ENCODE measurements at regions not wholly inside any gene's neighbourhood (a gene's known extent, or its start where the extent isn't known, plus 50 kb on each side); places are given as distances from the start of the nearest gene placed in this dataset.

GRCh38 chr16:48892893-48893292, 282.9 kb upstream of the N4BP1 start:
- Histone ChIP-seq H3K27ac (ENCODE audit: low read depth, low read length) (no peak overlapping the region), H3K4me1 (ENCODE audit: insufficient read depth, low read length) (no peaks in the 10 kb centered on the region), H3K36me3 (ENCODE audit: insufficient read depth, low read length) (no peaks in the 10 kb centered on the region), H3K9me3 (ENCODE audit: control insufficient read depth in 1 of 2, low read length in 2 of 2) (no peaks in the 10 kb centered on the region), H3K27me3 (ENCODE audit: insufficient read depth, low read length) (no peaks in the 10 kb centered on the region), H3K4me3 (ENCODE audit: low read length in 2 of 2) (no peak overlapping the region)
- peaks cover 0 to 9% (median 0%) of the 10 kb centered on the region in 8 donors for H3K9me3 Mint-ChIP-seq
- H3K4me1 Mint-ChIP-seq: no peaks in the 10 kb centered on the region
- no peak overlapping the region for H3K27ac Mint-ChIP-seq
- ChIA-PET POLR2A (ENCODE audit: partially characterized antibody) (no interaction called here), CTCF (ENCODE audit: partially characterized antibody) (no interaction called here)
- no peak overlapping the region for H3K4me3 Mint-ChIP-seq
- no peaks in the 10 kb centered on the region for H3K27me3 Mint-ChIP-seq
- intact Hi-C loops (cut with micrococcal nuclease): no loop called here
- DNase-seq: no peak
- H3K36me3 Mint-ChIP-seq: no peaks in the 10 kb centered on the region

- Mint-ChIP-seq H3K9me3 (peaks cover 0 to 12% (median 2%) of the 10 kb centered on the region in 8 donors), H3K4me3 (no peak overlapping the region), H3K27me3 (no peaks in the 10 kb centered on the region), H3K4me1 (no peaks in the 10 kb centered on the region), H3K27ac (no peak overlapping the region), H3K36me3 (no peaks in the 10 kb centered on the region)
- CTCF ChIA-PET (ENCODE audit: partially characterized antibody): no interaction called here
- no peaks in the 10 kb centered on the region for H3K36me3 ChIP-seq (ENCODE audit: insufficient read depth, low read length)
- H3K9me3 ChIP-seq (ENCODE audit: control insufficient read depth in 1 of 2, low read length in 2 of 2): no peaks in the 10 kb centered on the region
- intact Hi-C loops (cut with micrococcal nuclease): no loop called here
- H3K27ac ChIP-seq (ENCODE audit: low read depth, low read length): no peak overlapping the region
- DNase-seq: no peak
- POLR2A ChIA-PET (ENCODE audit: partially characterized antibody): no interaction called here
- no peak overlapping the region for H3K4me3 ChIP-seq (ENCODE audit: low read length in 2 of 2)
- no peaks in the 10 kb centered on the region for H3K27me3 ChIP-seq (ENCODE audit: insufficient read depth, low read length)
- H3K4me1 ChIP-seq (ENCODE audit: insufficient read depth, low read length): no peaks in the 10 kb centered on the region
These were observed 277.7 kb upstream of the N4BP1 start for GRCh38 chr16:48887646-48888210.

GRCh38 chr16:48885471-48885870, 275.5 kb upstream of the N4BP1 start:
- Mint-ChIP-seq H3K9me3 (peaks cover 0 to 6% (median 3%) of the 10 kb centered on the region in 8 donors), H3K4me3 (no peak overlapping the region), H3K27me3 (no peaks in the 10 kb centered on the region), H3K27ac (no peak overlapping the region), H3K36me3 (no peaks in the 10 kb centered on the region), H3K4me1 (no peaks in the 10 kb centered on the region)
- no peak overlapping the region for H3K27ac ChIP-seq (ENCODE audit: low read depth, low read length)
- H3K4me3 ChIP-seq (ENCODE audit: low read length in 2 of 2): no peak overlapping the region
- no peak for DNase-seq
- CTCF ChIA-PET (ENCODE audit: partially characterized antibody): no interaction called here
- H3K27me3 ChIP-seq (ENCODE audit: insufficient read depth, low read length): no peaks in the 10 kb centered on the region
- POLR2A ChIA-PET (ENCODE audit: partially characterized antibody): no interaction called here
- no peaks in the 10 kb centered on the region for H3K36me3 ChIP-seq (ENCODE audit: insufficient read depth, low read length)
- H3K9me3 ChIP-seq (ENCODE audit: control insufficient read depth in 1 of 2, low read length in 2 of 2): no peaks in the 10 kb centered on the region
- H3K4me1 ChIP-seq (ENCODE audit: insufficient read depth, low read length): no peaks in the 10 kb centered on the region
- intact Hi-C loops (cut with micrococcal nuclease): no loop called here

GRCh38 chr16:48881272-48881671, 271.3 kb upstream of the N4BP1 start:
- H3K4me3 ChIP-seq (ENCODE audit: low read length in 2 of 2): no peak overlapping the region
- ChIA-PET POLR2A (ENCODE audit: partially characterized antibody) (no interaction called here), CTCF (ENCODE audit: partially characterized antibody) (no interaction called here)
- H3K27ac ChIP-seq (ENCODE audit: low read depth, low read length): no peak overlapping the region
- H3K4me1 ChIP-seq (ENCODE audit: insufficient read depth, low read length): no peaks in the 10 kb centered on the region
- H3K36me3 ChIP-seq (ENCODE audit: insufficient read depth, low read length): no peaks in the 10 kb centered on the region
- no peak for DNase-seq
- intact Hi-C loops (cut with micrococcal nuclease): no loop called here
- no peaks in the 10 kb centered on the region for H3K9me3 ChIP-seq (ENCODE audit: control insufficient read depth in 1 of 2, low read length in 2 of 2)
- Mint-ChIP-seq H3K36me3 (no peaks in the 10 kb centered on the region), H3K4me1 (no peaks in the 10 kb centered on the region), H3K4me3 (no peak overlapping the region), H3K9me3 (peaks cover 0 to 10% (median 2%) of the 10 kb centered on the region in 8 donors), H3K27ac (no peak overlapping the region), H3K27me3 (no peaks in the 10 kb centered on the region)
- H3K27me3 ChIP-seq (ENCODE audit: insufficient read depth, low read length): no peaks in the 10 kb centered on the region

GRCh38 chr16:48879223-48880122, 269.5 kb upstream of the N4BP1 start:
- Histone ChIP-seq H3K36me3 (ENCODE audit: insufficient read depth, low read length) (no peaks in the 10 kb centered on the region), H3K4me1 (ENCODE audit: insufficient read depth, low read length) (no peaks in the 10 kb centered on the region), H3K27me3 (ENCODE audit: insufficient read depth, low read length) (no peaks in the 10 kb centered on the region), H3K9me3 (ENCODE audit: control insufficient read depth in 1 of 2, low read length in 2 of 2) (no peaks in the 10 kb centered on the region), H3K4me3 (ENCODE audit: low read length in 2 of 2) (no peak overlapping the region), H3K27ac (ENCODE audit: low read depth, low read length) (no peak overlapping the region)
- H3K9me3 Mint-ChIP-seq: peaks cover 0 to 12% (median 2%) of the 10 kb centered on the region in 8 donors
- POLR2A ChIA-PET (ENCODE audit: partially characterized antibody): no interaction called here
- no peaks in the 10 kb centered on the region for H3K27me3 Mint-ChIP-seq
- no peak overlapping the region for H3K27ac Mint-ChIP-seq
- CTCF ChIA-PET (ENCODE audit: partially characterized antibody): no interaction called here
- intact Hi-C loops (cut with micrococcal nuclease): no loop called here
- no peak for DNase-seq
- no peaks in the 10 kb centered on the region for H3K36me3 Mint-ChIP-seq
- no peak overlapping the region for H3K4me3 Mint-ChIP-seq
- H3K4me1 Mint-ChIP-seq: no peaks in the 10 kb centered on the region

GRCh38 chr16:48877946-48878345, 268.0 kb upstream of the N4BP1 start:
- no peak overlapping the region for H3K27ac Mint-ChIP-seq
- DNase-seq: no peak
- no peaks in the 10 kb centered on the region for H3K9me3 ChIP-seq (ENCODE audit: control insufficient read depth in 1 of 2, low read length in 2 of 2)
- no peaks in the 10 kb centered on the region for H3K36me3 Mint-ChIP-seq
- ChIA-PET CTCF (ENCODE audit: partially characterized antibody) (no interaction called here), POLR2A (ENCODE audit: partially characterized antibody) (no interaction called here)
- intact Hi-C loops (cut with micrococcal nuclease): no loop called here
- no peaks in the 10 kb centered on the region for H3K27me3 Mint-ChIP-seq
- H3K4me1 Mint-ChIP-seq: no peaks in the 10 kb centered on the region
- no peaks in the 10 kb centered on the region for H3K4me1 ChIP-seq (ENCODE audit: insufficient read depth, low read length)
- H3K27me3 ChIP-seq (ENCODE audit: insufficient read depth, low read length): no peaks in the 10 kb centered on the region
- H3K36me3 ChIP-seq (ENCODE audit: insufficient read depth, low read length): no peaks in the 10 kb centered on the region
- H3K4me3 ChIP-seq (ENCODE audit: low read length in 2 of 2): no peak overlapping the region
- no peak overlapping the region for H3K4me3 Mint-ChIP-seq
- H3K9me3 Mint-ChIP-seq: peaks cover 0 to 11% (median 5%) of the 10 kb centered on the region in 8 donors
- no peak overlapping the region for H3K27ac ChIP-seq (ENCODE audit: low read depth, low read length)

GRCh38 chr16:48870141-48870540, 260.2 kb upstream of the N4BP1 start:
- no peak for DNase-seq
- no peak overlapping the region for H3K27ac ChIP-seq (ENCODE audit: low read depth, low read length)
- ChIA-PET CTCF (ENCODE audit: partially characterized antibody) (no interaction called here), POLR2A (ENCODE audit: partially characterized antibody) (no interaction called here)
- Mint-ChIP-seq H3K27me3 (no peaks in the 10 kb centered on the region), H3K27ac (no peak overlapping the region), H3K4me3 (no peak overlapping the region), H3K4me1 (no peaks in the 10 kb centered on the region), H3K36me3 (no peaks in the 10 kb centered on the region), H3K9me3 (peaks cover 0 to 14% (median 10%) of the 10 kb centered on the region in 8 donors)
- intact Hi-C loops (cut with micrococcal nuclease): no loop called here
- H3K9me3 ChIP-seq (ENCODE audit: control insufficient read depth in 1 of 2, low read length in 2 of 2): no peaks in the 10 kb centered on the region
- no peak overlapping the region for H3K4me3 ChIP-seq (ENCODE audit: low read length in 2 of 2)
- no peaks in the 10 kb centered on the region for H3K36me3 ChIP-seq (ENCODE audit: insufficient read depth, low read length)
- H3K4me1 ChIP-seq (ENCODE audit: insufficient read depth, low read length): no peaks in the 10 kb centered on the region
- H3K27me3 ChIP-seq (ENCODE audit: insufficient read depth, low read length): no peaks in the 10 kb centered on the region

Data from CD4-positive, alpha-beta memory T cell (primary cell).